Upper lobe of right lung (tissue), 1 donor: ENCODE measurements at regions not wholly inside any gene's neighbourhood (a gene's known extent, or its start where the extent isn't known, plus 50 kb on each side); places are given as distances from the start of the nearest gene placed in this dataset.

Source experiments
- ATAC-seq: fragments of 200-7000 bp; cut with Tn5 transposase; one replicate; pipeline ENCODE4 v1.9.1; 2020; ENCODE audit warnings: mild to moderate bottlenecking, moderate library complexity
- DNase-seq: peaks from one replicate; pipeline ENCODE4 v3.0.0-alpha.2; 2020
- H3K27ac ChIP-seq: fragments of 200-600 bp; one replicate; pipeline ENCODE4 v1.8.0; 2022
- H3K27me3 ChIP-seq: fragments of 200-600 bp; one replicate; pipeline ENCODE4 v1.8.0; 2022; ENCODE audit warnings: mild to moderate bottlenecking
- H3K36me3 ChIP-seq: fragments of 200-600 bp; one replicate; pipeline ENCODE4 v1.8.0; 2022
- H3K4me1 ChIP-seq: fragments of 200-600 bp; one replicate; pipeline ENCODE4 v1.8.0; 2022
- H3K4me3 ChIP-seq: fragments of 200-600 bp; one replicate; pipeline ENCODE4 v1.8.0; 2022; ENCODE audit warnings: mild to moderate bottlenecking
- H3K9me3 ChIP-seq: fragments of 200-600 bp; one replicate; pipeline ENCODE4 v1.8.0; 2022
- intact Hi-C: fragments of 100-400 bp; cut with DNase I; formaldehyde crosslinking; loops from one replicate; pipeline ENCODE4 v1.11.0; 2022
- TF ChIP-seq, protein P1 (sequence below): fragments of 200-600 bp; IDR thresholded peaks from one replicate; pipeline ENCODE4 v1.8.0; 2022; ENCODE audit warnings: antibody characterized with exemption
- donor health status: DM: no; HTN: yes; CAD: no; lungs with severe emphysema.

DNA sequence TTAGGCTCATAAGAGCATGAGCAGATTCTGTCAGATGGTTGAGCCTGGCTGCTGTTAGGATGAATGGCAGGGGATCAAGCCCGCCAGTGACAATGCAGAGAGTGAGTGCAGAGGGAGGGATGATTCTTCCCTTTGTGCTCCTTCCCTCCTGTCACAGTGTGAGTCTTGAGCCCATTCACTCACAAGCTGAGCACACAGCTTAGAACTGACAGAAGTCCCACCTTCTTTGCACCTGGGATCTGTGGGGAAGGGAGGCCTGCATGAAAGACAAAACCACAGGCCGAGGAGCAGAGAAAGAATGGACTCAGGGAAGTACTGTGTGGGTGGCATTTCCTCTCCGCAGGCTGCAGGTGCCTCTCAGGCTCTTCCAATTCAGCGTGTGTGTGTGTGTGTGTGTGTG, 160.6 kb downstream of the KCNA5 start:
- Histone ChIP-seq H3K9me3 (no peaks in the 10 kb centered on the region), H3K27me3 (no peaks in the 10 kb centered on the region), H3K4me3 (no peak overlapping the region), H3K27ac (no peak overlapping the region), H3K4me1 (no peaks in the 10 kb centered on the region), H3K36me3 (no peaks in the 10 kb centered on the region)
- intact Hi-C loops = loop anchor here (10.0 kb wide), 1 partner anchor 231 kb away; the partner anchor contains the start of gene NTF3
- no peak for ATAC-seq
- TF ChIP-seq, protein P1, sequence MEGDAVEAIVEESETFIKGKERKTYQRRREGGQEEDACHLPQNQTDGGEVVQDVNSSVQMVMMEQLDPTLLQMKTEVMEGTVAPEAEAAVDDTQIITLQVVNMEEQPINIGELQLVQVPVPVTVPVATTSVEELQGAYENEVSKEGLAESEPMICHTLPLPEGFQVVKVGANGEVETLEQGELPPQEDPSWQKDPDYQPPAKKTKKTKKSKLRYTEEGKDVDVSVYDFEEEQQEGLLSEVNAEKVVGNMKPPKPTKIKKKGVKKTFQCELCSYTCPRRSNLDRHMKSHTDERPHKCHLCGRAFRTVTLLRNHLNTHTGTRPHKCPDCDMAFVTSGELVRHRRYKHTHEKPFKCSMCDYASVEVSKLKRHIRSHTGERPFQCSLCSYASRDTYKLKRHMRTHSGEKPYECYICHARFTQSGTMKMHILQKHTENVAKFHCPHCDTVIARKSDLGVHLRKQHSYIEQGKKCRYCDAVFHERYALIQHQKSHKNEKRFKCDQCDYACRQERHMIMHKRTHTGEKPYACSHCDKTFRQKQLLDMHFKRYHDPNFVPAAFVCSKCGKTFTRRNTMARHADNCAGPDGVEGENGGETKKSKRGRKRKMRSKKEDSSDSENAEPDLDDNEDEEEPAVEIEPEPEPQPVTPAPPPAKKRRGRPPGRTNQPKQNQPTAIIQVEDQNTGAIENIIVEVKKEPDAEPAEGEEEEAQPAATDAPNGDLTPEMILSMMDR = no peak
- DNase-seq = no peak

DNA sequence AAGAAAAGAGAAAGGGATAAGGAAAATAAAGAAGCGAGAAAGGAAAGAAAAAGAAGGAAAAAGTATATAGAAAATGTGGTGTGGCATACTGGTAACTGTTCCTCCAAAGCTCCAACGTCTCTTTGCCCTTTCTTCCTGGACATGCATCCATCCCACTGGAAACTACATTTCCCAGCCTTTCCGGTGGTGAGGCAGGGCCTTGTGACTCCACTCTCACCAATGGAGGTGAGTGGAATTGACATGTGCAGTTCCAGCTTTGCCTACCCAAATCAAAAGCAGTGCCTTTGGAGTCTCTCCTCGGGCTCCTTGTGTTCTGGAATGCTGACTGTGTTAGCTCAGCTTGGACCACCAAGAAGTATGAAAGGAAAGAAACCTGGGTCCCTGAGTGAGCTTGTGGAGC, 161.2 kb downstream of the KCNA5 start:
- Histone ChIP-seq H3K27ac (no peak overlapping the region), H3K4me1 (no peaks in the 10 kb centered on the region), H3K4me3 (no peak overlapping the region), H3K36me3 (no peaks in the 10 kb centered on the region), H3K27me3 (no peaks in the 10 kb centered on the region), H3K9me3 (no peaks in the 10 kb centered on the region)
- DNase-seq = no peak
- intact Hi-C loops = loop anchor here (10.0 kb wide), 1 partner anchor 230 kb away; the partner anchor contains the start of gene NTF3
- ATAC-seq = no peak
- TF ChIP-seq, protein P1 = no peak

DNA sequence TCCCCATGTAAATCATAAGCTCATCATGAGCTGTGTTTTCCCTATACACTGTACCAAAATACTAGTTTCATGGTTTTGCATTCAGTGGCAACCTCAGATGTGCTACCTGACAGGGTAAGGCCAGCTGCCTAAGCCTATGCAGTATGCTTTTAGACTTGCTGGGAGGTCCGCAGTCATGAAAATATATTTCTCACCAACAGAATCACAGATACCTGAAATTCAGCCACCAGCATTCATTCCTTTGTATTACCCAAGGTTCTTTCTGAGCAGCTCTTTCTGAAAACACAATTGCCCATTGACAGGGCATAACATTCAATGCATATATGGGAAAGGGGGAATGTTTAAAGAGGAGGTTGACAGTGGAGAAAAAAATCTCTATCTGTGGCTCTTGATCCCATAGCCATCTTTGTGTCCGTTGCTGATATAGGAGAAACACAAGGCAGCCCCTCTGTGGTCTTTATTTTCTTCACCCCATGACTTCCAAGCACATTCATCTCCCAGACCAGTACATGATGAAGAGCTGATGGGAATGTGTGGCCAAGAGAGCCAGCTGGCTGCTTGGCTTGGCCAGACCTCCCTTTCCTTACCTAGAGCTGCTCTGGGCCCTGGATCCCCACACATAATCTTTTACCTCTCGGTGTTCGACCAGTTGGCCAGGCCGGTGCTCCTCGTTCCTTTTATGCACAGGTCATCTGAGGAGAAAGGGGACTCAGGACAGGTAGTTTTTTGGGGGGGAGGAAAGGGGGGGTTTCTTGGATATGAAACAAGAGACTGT, 162.9 kb downstream of the KCNA5 start:
- Histone ChIP-seq H3K27me3 (no peaks in the 10 kb centered on the region), H3K9me3 (no peaks in the 10 kb centered on the region), H3K4me3 (no peak overlapping the region), H3K36me3 (no peaks in the 10 kb centered on the region), H3K4me1 (no peaks in the 10 kb centered on the region), H3K27ac (no peak overlapping the region)
- ATAC-seq (no peak), DNase-seq (no peak)
- TF ChIP-seq, protein P1 = no peak
- intact Hi-C loops = loop anchor here (10.0 kb wide), 1 partner anchor 228 kb away; the partner anchor contains the start of gene NTF3

DNA sequence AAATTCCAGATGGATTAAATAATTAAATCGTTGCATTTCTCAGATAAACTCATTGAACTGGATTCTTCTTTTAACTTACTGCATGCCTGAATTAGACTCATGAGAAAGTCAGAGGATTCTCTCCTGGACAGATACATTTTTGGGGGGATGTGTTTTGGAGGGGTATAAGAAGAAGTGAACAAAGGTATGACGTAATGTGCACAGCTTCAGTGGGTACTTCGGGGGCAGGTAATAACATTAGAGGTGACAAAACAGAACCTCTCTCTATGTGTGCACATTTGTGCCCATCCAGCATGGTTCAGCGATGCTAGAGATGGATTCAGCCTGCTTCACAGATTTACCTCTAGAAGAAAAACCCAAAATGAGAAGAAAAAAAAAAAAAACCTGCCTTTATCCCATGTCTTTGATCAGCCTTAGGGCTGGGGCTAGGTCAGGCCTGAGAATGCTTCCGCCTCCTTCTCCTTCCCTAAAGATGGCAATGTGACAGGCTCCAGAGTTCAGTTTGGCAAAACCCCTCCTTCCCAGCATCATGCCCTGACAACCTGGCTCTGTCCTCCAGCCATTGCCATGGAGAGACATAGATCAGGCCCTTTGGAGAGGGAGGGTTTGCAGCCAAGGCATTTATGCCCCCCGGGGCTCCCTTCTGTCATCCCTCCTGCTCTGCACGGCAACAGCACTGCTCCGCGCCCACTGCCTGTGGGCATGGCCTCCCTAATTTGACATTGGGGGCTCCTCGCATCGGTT, 166.7 kb downstream of the KCNA5 start:
- ATAC-seq (no peak), DNase-seq (no peak)
- TF ChIP-seq, protein P1 = no peak
- no peaks in the 10 kb centered on the region for H3K4me1 ChIP-seq
- H3K27ac ChIP-seq = no peak overlapping the region
- H3K4me3 ChIP-seq = no peak overlapping the region
- no peaks in the 10 kb centered on the region for H3K36me3 ChIP-seq
- intact Hi-C loops = no loop called here
- no peaks in the 10 kb centered on the region for H3K9me3 ChIP-seq
- no peaks in the 10 kb centered on the region for H3K27me3 ChIP-seq

DNA sequence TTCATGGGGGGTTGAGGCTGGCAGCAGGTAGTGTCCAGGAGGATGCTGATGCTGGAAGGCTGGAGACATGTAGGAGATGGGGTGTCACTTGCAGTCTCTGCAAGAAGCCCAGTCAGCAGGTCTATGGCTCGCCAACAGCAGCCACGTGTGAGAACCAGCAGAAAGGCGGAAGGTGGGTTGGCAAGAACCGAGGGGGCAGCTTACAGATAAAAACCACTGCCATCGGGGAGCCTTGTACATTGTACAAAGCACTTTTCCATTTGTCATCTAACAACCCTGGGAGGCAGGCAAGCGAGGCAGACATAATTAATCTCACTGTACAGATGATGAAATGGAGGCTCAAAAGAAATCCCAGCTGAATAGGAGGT, 167.2 kb downstream of the KCNA5 start:
- no peaks in the 10 kb centered on the region for H3K36me3 ChIP-seq
- intact Hi-C loops = no loop called here
- TF ChIP-seq, protein P1 = no peak
- no peaks in the 10 kb centered on the region for H3K27me3 ChIP-seq
- no peak overlapping the region for H3K4me3 ChIP-seq
- no peaks in the 10 kb centered on the region for H3K4me1 ChIP-seq
- no peak overlapping the region for H3K27ac ChIP-seq
- H3K9me3 ChIP-seq = no peaks in the 10 kb centered on the region
- ATAC-seq (no peak), DNase-seq (no peak)
